Naive B cell (primary cell): ENCODE measurements at regions not wholly inside any gene's neighbourhood (a gene's known extent, or its start where the extent isn't known, plus 50 kb on each side); places are given as distances from the start of the nearest gene placed in this dataset.
A peak's percentile ranks its signal among the peaks of the same experiment; 100 is the strongest.
"Not testable (repeated sequence)": the region's sequence is repeated elsewhere in the genome, so short reads cannot be mapped to it uniquely, and the experiment has no call there.

Experiments
- ATAC-seq, 2 donors: fragments of 150-1000 bp; cut with Tn5 transposase; 2 replicates each; pipeline ENCODE4 v1.10.0; 2021; ENCODE audit warnings: low read depth in 2 of 2, mild to moderate bottlenecking in 2 of 2, moderate library complexity in 2 of 2
- DNase-seq: peaks from one replicate; pipeline ENCODE4 v3.0.0; 2022
- H3K27ac Mint-ChIP-seq, 6 donors: one replicate each; pipeline ENCODE4 v1.8.0; 2020 to 2022; ENCODE audit warnings: mild to moderate bottlenecking in 6 of 6, mixed read lengths in 6 of 6, moderate library complexity in 5 of 6, inconsistent platforms in 2 of 6
- H3K27me3 Mint-ChIP-seq, 3 donors: one replicate each; pipeline ENCODE4 v1.8.0; 2021 to 2022; ENCODE audit warnings: mixed read lengths in 3 of 3, mild to moderate bottlenecking in 1 of 3
- H3K36me3 Mint-ChIP-seq, 2 donors: one replicate each; pipeline ENCODE4 v1.8.0; 2020 to 2022; ENCODE audit warnings: mixed read lengths in 2 of 2, inconsistent platforms in 1 of 2, mild to moderate bottlenecking in 1 of 2
- H3K4me1 Mint-ChIP-seq, 3 donors: one replicate each; pipeline ENCODE4 v1.8.0; 2020 to 2022; ENCODE audit warnings: mixed read lengths in 3 of 3, inconsistent platforms in 1 of 3, mild to moderate bottlenecking in 1 of 3, moderate library complexity in 1 of 3
- H3K4me3 Mint-ChIP-seq, 8 donors: one replicate each; pipeline ENCODE4 v1.8.0; 2020 to 2022; ENCODE audit warnings: mild to moderate bottlenecking in 8 of 8, mixed read lengths in 8 of 8, moderate library complexity in 8 of 8, inconsistent platforms in 2 of 8
- H3K9me3 Mint-ChIP-seq, 7 donors: one replicate each; pipeline ENCODE4 v1.8.0; 2020 to 2022; ENCODE audit warnings: mixed read lengths in 7 of 7, mild to moderate bottlenecking in 5 of 7, inconsistent platforms in 2 of 7, moderate library complexity in 1 of 7

- ATAC-seq, H3K4me1 Mint-ChIP-seq, H3K4me3 Mint-ChIP-seq, DNase-seq, H3K27me3 Mint-ChIP-seq, H3K36me3 Mint-ChIP-seq, H3K27ac Mint-ChIP-seq: not testable (repeated sequence)
- peaks cover 0 to 16% (median 8%) of the 10 kb centered on the region in 7 donors for H3K9me3 Mint-ChIP-seq
These were observed 374.4 kb upstream of the FRG1 start for GRCh38 chr4:189566271-189566670.

DNA sequence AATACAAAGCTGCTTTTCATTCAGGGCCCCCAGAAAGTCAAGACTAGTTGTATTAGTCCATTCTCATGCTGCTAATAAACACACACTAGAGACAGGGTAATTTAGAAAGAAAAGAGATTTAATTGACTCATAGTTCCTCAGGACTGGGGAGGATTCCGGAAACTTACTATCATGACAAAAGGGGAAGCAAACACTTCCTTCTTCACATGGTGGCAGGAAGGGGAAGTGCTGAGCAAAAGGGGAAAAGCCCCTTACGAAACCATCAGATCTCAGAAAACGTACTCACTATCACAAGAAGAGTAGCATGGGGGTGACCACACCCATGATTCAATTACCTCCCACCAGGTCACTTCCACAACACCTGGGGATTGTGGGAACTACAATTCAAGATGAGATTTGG, 373.8 kb upstream of the FRG1 start:
- peaks cover 0 to 16% (median 8%) of the 10 kb centered on the region in 7 donors for H3K9me3 Mint-ChIP-seq
- not testable (repeated sequence) for H3K4me1 Mint-ChIP-seq, DNase-seq, H3K27ac Mint-ChIP-seq, H3K27me3 Mint-ChIP-seq, H3K36me3 Mint-ChIP-seq, H3K4me3 Mint-ChIP-seq, ATAC-seq

GRCh38 chr4:189579645-189580044, 361.0 kb upstream of the FRG1 start:
- H3K27me3 Mint-ChIP-seq, ATAC-seq, H3K4me1 Mint-ChIP-seq, H3K9me3 Mint-ChIP-seq, H3K27ac Mint-ChIP-seq, H3K4me3 Mint-ChIP-seq, DNase-seq, H3K36me3 Mint-ChIP-seq: not testable (repeated sequence)

DNA sequence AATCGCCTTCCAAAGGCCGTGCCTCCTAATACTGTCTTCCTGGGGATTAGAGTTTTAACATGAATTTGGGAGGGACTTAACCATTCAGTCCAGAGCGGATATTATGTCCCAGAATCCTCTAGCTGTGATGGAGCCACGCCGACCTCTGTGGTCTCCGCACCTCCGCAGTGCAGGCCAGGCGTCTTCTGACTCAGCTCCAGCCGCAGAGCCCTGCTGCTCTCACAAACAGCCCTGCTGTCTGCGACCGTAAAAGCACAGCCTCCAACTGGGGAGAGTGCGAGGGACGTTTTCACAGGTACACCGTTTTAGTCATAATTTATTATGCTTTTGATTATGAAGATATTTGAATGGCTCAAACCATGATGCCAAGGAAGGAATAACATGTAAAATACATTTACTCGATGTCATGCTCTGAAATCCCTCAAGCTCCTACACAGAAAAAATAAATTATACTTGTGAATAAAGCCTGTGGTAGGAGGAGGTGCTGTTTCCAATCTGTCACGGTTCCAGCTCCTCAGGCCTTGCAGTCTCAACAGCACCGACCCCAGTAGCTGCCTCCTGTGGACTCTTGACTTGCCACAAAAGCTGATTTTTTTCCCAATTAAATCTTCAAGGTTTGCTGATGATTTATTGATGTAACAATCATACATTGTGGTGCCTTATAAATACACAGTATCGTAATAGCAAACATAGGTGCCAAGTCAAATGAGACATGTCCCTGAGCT, 353.6 kb upstream of the FRG1 start:
- not testable (repeated sequence) for H3K27ac Mint-ChIP-seq, ATAC-seq, H3K27me3 Mint-ChIP-seq, DNase-seq, H3K4me1 Mint-ChIP-seq, H3K36me3 Mint-ChIP-seq
- H3K4me3 Mint-ChIP-seq: peak overlapping the region in 1 of 8 donors; percentile 21
- peaks cover 0 to 14% (median 5%) of the 10 kb centered on the region in 7 donors for H3K9me3 Mint-ChIP-seq

DNA sequence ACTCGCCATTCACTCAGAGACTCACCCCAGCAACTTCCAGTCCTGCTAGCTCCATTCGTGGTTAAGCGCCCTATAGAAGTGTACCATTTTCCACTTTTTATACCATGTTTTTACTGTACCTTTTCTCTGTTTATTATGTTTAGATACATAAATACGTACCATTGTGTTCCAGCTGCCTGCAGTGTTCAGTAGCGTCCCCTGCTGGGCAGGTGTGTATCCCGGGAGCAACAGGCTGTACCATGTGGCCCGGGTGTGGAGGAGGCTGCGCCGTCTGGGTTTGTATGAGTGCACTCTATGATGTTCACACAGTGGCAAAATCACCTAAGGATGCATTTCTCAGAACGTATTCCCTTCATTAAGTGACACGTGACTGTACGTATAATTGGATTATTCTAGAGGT, 351.5 kb upstream of the FRG1 start:
- H3K4me3 Mint-ChIP-seq, DNase-seq, ATAC-seq, H3K36me3 Mint-ChIP-seq, H3K27ac Mint-ChIP-seq, H3K27me3 Mint-ChIP-seq, H3K4me1 Mint-ChIP-seq: not testable (repeated sequence)
- H3K9me3 Mint-ChIP-seq: peaks cover 0 to 14% (median 5%) of the 10 kb centered on the region in 7 donors

- no peak for DNase-seq
- Mint-ChIP-seq H3K36me3 (no peaks in the 10 kb centered on the region), H3K4me3 (no peak overlapping the region), H3K27me3 (no peaks in the 10 kb centered on the region), H3K9me3 (peaks cover 0 to 13% (median 5%) of the 10 kb centered on the region in 7 donors), H3K27ac (no peak overlapping the region), H3K4me1 (no peaks in the 10 kb centered on the region)
- no peak for ATAC-seq
These were observed 347.8 kb upstream of the FRG1 start for GRCh38 chr4:189592890-189593289.

GRCh38 chr4:189597341-189597740, 343.3 kb upstream of the FRG1 start:
- no peak overlapping the region for H3K27ac Mint-ChIP-seq
- H3K9me3 Mint-ChIP-seq: peaks cover 0 to 13% (median 3%) of the 10 kb centered on the region in 7 donors
- no peak overlapping the region for H3K4me3 Mint-ChIP-seq
- H3K27me3 Mint-ChIP-seq: no peaks in the 10 kb centered on the region
- no peaks in the 10 kb centered on the region for H3K4me1 Mint-ChIP-seq
- no peak for ATAC-seq
- no peaks in the 10 kb centered on the region for H3K36me3 Mint-ChIP-seq
- DNase-seq: no peak

DNA sequence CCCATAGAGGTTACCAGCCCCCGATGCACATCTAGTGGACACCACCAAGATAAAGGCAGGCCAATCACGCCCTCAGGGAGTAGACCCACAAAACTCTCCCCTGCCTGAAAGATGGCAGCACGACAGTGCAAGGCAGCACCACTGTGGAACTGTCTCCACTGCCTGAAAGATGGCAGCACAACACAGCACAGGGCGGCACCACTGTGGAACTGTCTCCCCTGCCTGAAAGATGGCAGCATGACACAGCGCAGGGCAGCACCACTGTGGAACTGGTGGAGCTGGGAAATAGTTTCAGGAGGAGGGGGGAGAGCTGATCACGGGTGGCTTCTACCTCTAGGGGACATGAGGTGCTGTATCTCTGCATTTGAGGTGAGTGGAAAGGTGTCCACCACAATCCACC, 340.4 kb upstream of the FRG1 start:
- Mint-ChIP-seq H3K4me1 (no peaks in the 10 kb centered on the region), H3K27me3 (no peaks in the 10 kb centered on the region), H3K36me3 (no peaks in the 10 kb centered on the region), H3K9me3 (peaks cover 0 to 8% (median 2%) of the 10 kb centered on the region in 7 donors), H3K27ac (no peak overlapping the region), H3K4me3 (no peak overlapping the region)
- ATAC-seq (no peak), DNase-seq (no peak)

DNA sequence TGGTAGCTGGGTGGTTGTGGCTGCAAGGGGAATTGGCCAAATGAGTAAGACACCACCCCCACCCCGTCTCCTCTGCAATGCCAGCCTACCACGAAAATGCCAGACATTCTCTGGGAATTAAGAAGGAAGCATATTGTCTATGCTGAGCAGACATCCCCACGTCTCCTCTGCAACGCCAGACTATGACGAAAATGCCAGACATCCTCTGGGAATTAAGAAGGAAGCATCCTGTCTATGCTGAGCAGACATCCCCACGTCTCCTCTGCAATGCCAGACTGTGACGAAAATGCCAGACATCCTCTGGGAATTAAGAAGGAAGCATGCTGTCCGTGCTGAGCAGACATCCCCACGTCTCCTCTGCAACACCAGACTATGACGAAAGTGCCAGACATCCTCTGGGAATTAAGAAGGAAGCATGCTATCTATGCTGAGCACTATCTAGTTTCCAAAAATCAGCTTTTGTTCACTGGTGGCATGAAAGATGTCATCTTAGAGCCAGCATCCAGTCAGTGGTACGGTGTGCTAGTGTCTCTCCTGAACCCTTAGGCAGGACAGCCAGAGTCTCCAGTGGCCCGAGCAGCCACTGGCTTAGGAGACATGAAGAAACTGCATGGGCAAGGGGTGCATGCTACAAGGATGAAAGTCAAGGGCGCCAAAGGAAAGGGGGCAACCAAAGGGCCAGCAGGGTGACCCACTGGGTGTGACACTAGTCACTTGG, 339.8 kb upstream of the FRG1 start:
- no peaks in the 10 kb centered on the region for H3K27me3 Mint-ChIP-seq
- H3K36me3 Mint-ChIP-seq: no peaks in the 10 kb centered on the region
- no peak for DNase-seq

GRCh38 chr4:189602827-189603226, 337.8 kb upstream of the FRG1 start:
- not testable (repeated sequence) for H3K36me3 Mint-ChIP-seq, H3K9me3 Mint-ChIP-seq, H3K27me3 Mint-ChIP-seq, H3K4me1 Mint-ChIP-seq, H3K27ac Mint-ChIP-seq, DNase-seq, ATAC-seq, H3K4me3 Mint-ChIP-seq

More for the DNA sequence above, 339.8 kb upstream of the FRG1 start:
- Mint-ChIP-seq H3K4me1 (no peaks in the 10 kb centered on the region), H3K9me3 (peaks cover 0 to 5% (median 2%) of the 10 kb centered on the region in 7 donors), H3K27ac (no peak overlapping the region), H3K4me3 (no peak overlapping the region)
- ATAC-seq: no peak

DNA sequence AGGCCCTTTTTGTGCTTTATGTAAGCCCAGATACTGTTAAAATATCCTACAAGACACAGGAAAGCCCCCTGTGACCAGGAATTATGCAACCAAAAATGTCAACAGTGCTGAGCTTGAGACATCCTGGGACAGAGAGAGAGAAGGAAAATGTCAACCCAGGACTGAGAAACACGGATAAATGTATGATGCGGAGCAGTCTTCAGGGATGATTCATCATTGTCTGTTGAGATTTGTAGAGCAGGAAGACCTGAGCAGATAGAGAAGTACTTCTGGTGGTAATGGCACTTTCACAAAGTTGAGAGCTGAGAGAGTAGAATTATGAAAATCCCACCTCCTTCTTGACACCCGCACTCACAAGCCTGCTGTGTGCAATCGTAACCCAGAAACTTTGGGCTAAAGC, 330.1 kb upstream of the FRG1 start:
- H3K27ac Mint-ChIP-seq, ATAC-seq, DNase-seq, H3K36me3 Mint-ChIP-seq, H3K4me3 Mint-ChIP-seq, H3K9me3 Mint-ChIP-seq, H3K27me3 Mint-ChIP-seq, H3K4me1 Mint-ChIP-seq: not testable (repeated sequence)

GRCh38 chr4:189613207-189613606, 327.5 kb upstream of the FRG1 start:
- no peak overlapping the region for H3K27ac Mint-ChIP-seq
- peaks cover 0 to 9% (median 4%) of the 10 kb centered on the region in 7 donors for H3K9me3 Mint-ChIP-seq
- no peak overlapping the region for H3K4me3 Mint-ChIP-seq
- no peaks in the 10 kb centered on the region for H3K27me3 Mint-ChIP-seq
- H3K4me1 Mint-ChIP-seq: no peaks in the 10 kb centered on the region
- DNase-seq (no peak), ATAC-seq (no peak)
- no peaks in the 10 kb centered on the region for H3K36me3 Mint-ChIP-seq

DNA sequence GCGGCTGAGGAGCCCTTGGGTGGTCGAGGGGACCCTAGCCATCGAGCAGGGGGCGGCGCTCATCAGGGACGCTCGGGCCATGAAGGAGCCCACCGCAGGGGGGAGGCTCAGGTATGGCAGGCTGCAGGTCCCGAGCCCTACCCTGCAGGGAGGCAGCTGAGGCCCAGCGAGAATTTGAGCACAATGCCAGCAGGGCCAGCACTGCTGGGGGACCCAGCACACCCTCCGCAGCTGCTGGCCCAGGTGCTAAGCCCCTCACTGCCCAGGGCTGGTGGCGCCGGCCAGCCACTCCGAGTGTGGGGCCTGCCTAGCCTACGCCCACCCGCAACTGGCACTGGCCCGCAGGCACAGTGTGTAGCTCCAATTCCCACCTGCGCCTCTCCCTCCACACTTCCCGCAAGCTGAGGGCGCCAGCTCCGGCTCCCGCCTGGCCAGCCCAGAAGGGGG, 325.4 kb upstream of the FRG1 start:
- H3K27me3 Mint-ChIP-seq: no peaks in the 10 kb centered on the region
- ATAC-seq (no peak), DNase-seq (no peak)
- H3K36me3 Mint-ChIP-seq: no peaks in the 10 kb centered on the region
- peaks cover 0 to 9% (median 4%) of the 10 kb centered on the region in 7 donors for H3K9me3 Mint-ChIP-seq
- no peaks in the 10 kb centered on the region for H3K4me1 Mint-ChIP-seq
- no peak overlapping the region for H3K27ac Mint-ChIP-seq
- H3K4me3 Mint-ChIP-seq: no peak overlapping the region

DNA sequence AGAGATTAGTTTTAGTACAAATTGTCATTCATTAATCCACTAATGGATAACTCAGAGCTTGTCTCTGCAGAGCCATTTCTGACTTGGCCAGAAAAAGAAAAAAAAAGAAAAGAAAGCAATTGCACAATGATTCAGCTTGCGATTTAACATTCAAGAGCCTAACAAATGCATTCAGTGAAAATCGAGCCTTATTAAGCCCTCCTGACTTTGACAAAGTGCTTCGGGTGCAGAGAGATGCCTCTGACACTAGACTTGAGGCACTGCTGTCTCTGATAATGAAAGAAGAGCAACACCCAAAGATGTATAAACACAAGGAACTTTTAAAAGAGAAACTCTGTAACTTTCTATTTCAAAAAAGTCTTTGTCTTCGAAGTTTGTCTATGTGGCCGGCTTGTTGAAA, 322.9 kb upstream of the FRG1 start:
- H3K4me3 Mint-ChIP-seq, H3K36me3 Mint-ChIP-seq, H3K27me3 Mint-ChIP-seq, H3K9me3 Mint-ChIP-seq, H3K27ac Mint-ChIP-seq, ATAC-seq, H3K4me1 Mint-ChIP-seq, DNase-seq: not testable (repeated sequence)
